ENCODE measurements at regions not wholly inside any gene's neighbourhood (a gene's known extent, or its start where the extent isn't known, plus 50 kb on each side); places are given as distances from the start of the nearest gene placed in this dataset.

DNA sequence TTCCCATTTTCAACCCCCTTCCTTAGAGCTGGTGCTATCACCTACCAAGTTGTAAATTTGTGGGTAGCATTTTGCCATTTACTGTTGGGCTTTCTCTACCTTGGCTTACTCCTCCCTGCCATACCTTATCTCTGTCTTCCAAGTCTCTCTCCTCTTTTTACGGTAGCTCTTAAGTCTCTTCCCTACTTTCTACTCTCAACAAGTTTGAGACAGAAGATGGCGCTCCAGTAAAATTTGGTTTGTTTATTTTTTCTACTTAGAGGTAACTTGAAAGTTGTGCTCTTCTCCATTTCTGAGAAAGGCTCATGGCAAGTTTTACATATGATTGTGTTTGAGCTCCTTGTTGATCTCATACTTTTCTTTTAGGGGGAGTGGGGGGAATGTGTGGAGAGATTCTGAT, 1508.1 kb downstream of the TECRL start:
- no peak for DNase-seq (ENCODE audit: low spot score)

DNA sequence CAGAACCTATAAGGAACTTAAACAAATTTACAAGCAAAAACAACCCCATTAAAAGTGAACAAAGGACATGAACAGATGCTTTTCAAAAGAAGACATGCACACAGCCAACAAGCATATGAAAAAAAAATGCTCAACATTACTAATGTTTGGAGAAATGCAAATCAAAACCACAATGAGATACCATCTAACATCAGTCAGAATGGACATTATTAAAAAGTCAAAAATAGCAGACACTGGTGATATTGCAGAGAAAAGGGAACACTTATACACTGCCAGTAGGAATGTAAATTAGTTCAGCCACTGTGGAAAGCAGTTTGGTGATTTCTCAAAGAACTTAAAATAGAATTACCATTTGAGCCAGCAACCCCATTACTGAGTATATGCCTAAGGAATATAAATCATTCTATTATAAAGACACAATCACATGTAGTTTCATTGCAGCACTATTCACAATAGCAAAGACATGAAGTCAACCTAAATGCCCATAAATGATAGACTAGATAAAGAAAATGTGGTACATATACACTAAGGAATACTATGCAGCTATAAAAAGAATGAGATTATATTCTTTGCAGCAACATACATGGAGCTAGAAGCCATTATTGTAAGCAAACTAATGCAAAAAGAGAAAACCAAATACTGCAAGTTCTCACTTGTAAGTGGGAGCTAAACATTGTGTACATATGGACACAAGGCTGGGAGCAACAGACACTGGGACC, 1509.4 kb downstream of the TECRL start:
- no peak for DNase-seq (ENCODE audit: low spot score)

DNA sequence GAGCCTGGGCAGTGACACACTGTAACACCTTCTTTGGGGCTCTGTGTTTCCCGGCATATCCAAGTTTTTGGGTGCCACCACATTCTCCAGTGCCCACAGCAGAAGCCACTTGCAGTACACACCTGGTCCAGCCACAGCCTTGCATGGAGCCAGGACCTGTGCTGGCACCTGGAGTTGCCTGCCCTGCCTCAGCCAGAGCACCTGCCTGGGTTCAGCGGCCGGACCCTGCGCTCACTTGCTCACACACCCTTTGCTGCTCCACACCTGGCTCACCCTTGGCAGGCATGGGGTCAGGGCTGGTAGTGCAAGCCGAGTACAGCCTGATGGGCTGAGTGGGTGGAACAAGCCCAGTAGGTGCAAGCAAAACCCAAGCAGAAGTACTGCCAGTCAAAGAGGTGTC, 1511.1 kb downstream of the TECRL start:
- DNase-seq (ENCODE audit: low spot score), result no peak

DNA sequence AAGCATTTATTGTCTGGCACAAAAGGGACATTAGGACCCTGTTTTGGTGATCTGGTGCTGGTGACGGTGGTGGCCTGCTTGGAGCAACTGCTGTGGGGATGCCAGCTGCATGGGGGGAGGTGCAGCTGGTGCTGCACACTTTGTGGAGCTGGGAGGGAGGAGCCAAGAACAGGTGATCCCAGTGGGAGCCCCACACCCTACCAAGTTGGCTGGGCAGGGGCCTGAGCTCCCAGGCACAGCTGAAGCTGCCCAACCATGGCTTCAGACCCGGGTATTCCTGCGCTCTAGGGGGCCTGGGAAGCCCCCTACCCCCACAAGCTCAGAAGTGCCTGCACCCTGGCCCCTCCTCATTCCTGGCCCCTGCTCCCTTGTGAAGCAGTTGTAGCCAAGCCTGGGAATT, 1512.5 kb downstream of the TECRL start:
- DNase-seq (ENCODE audit: low spot score), result no peak

DNA sequence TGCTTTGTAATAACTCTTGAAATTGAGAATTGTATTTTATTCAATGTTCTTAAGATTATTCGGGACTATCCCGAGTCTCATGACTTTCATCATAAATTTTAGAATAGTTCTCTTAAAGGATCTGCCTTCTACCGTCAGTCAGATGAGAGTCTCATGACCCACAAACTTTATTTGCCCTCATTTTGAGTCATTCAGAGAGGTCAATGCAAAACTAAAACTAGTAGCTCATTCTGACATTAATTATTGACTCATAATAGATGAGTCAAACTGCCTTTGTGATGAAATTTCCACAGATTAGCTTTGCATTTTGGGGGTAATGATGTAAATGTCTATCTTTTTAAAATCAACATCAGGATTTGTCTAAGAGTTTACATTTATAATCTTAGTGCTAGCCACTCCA, 1527.3 kb downstream of the TECRL start:
- no peak for DNase-seq (ENCODE audit: low spot score)

DNA sequence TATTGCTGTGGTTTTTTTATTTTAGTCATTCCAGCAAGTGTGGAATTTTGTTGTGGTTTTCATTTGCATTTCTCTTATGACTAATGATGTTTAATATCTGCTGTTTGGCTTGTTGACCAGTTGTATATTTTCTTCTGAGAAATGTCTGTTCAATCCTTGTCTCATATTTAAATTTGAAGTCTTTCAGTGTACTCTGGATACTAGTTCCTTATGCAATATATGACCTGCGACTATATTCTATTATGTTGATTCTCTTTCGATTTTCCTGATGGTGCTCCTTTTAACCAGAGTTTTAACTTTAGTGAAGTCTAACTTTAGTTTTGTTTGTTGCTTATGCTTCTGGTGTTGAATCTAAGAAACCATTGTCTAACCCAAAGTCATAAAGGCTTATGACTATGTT, 1528.0 kb downstream of the TECRL start:
- DNase-seq (ENCODE audit: low spot score), result no peak

DNA sequence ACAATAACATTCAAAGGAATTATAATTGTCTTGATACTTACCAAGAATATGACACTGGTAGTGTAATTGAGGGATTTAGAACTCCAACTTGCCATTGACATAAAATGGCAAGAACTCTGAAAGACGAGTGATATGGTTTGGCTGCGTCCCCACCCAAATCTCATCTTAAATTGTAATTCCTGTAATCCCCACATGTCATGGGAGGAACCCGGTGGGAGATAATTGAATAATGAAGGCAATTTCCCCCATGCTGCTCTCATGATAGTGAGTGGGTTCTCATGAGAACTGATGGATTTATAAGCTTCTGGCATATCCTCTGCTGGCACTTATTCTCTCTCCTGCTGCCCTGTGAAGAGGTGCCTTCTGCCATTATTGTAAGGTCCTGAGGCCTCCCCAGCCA, 1536.4 kb downstream of the TECRL start:
- no peak for DNase-seq (ENCODE audit: low spot score)

DNA sequence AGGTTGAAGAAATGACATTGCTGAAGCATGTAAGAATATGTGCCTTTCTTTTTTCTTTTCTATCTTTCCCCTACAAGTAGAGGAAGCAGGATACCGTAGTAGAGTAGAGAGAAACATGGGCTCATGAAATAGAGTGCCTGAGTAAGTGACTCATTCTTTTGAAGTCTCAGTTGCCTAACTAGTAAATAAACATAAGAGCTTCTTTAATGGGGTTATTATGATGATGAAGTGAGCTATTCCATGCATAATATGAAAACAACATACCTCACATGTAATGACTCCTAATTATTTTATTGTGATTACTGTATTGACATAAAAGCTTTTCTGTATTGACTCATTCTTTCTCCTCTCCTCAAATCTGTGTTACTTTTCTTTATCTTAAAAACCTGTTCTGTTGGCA, 1538.2 kb downstream of the TECRL start:
- DNase-seq (ENCODE audit: low spot score), result no peak

DNA sequence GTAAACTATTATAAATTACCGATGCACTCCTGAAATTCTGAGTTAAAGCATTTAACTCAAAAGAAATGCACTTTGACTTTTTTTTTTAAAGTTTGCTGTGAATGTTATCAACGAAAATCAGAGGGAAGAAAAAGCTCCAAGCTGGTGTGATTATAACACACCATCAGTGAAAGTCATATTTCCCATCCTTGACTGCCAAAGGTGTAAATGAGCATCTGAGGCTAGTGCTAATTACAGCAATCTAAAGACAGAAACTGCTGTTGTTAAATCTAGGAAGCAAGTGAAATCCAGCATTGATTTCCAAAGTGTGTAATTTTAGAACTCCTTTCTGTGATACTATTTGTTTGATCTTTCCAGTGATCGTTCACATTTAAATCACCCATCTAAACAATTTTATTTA, 1538.8 kb downstream of the TECRL start:
- DNase-seq (ENCODE audit: low spot score), result no peak

DNA sequence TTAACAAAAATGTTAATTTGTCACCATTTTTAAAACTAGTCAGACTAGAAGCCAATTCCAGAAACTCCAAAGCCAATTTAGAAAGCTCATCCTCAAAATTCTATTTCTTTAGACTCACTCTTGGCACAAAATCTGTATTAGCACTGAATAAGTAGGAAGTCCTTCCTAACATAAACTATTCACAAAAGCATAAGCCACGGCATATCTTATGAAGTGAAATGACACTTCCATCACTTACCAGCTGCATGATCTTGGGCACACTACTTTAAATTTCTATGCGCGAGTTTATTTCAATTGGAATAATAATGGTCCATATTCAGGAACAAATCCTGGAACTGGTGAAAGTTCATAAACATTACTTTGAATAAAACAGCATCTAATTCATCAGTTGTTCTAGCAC, 1544.0 kb downstream of the TECRL start:
- DNase-seq (ENCODE audit: low spot score), result no peak

DNA sequence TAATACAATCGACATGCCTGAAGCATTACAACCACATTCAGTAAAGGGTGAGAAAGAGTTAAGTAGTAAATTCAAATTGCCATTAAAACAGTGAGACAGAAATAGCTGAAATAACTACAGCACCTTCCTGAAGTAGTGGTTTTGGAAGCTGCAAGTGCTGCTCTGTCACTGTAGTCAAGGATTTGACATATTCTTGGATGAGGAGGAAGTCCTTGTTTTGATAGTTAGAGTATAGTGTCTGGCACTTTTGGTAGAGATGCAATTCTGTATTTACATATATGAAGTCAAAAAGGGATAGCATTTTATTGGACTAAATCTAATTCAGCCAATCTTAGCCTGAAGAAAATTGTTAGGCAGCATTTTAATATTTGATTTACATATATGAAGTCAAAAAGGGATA, 1559.6 kb downstream of the TECRL start:
- DNase-seq (ENCODE audit: low spot score), result no peak

DNA sequence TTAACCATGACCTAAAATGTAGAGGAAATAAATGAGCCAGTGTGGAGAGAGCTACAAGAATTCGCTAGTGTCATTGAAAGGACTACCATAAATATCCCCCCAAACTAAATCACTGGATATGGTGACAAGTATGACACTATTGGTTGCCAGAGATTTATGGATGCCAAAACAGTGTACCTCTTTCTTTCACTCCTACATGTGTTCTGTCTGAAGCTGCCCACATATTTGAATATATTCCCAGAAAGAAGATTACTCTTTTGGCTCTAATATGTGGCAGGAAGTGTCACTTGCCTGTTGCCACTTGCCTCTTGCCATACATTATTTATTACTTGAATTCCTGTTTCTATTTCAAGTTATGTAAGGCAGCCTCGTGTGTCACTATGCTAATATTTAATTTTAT, 1573.6 kb downstream of the TECRL start:
- DNase-seq (ENCODE audit: low spot score), result no peak

DNA sequence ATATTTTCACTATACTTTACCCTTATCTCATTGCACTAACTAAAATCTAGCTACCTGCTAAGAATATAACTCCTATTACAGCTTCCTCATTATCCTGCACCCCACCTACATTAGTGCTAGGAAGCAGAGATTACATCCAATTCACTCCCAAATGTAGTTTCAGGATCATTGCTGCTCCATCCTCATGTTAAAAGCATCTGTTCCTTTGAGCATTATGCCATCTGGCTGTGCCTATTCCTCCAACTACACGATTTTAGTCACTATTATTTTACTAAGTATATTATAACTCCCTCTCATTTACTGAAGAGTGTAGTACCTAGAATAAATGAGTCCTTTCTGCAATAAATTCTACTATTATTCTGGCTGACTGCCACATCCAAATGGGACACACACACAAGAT, 1586.9 kb downstream of the TECRL start:
- DNase-seq (ENCODE audit: low spot score), result no peak

DNA sequence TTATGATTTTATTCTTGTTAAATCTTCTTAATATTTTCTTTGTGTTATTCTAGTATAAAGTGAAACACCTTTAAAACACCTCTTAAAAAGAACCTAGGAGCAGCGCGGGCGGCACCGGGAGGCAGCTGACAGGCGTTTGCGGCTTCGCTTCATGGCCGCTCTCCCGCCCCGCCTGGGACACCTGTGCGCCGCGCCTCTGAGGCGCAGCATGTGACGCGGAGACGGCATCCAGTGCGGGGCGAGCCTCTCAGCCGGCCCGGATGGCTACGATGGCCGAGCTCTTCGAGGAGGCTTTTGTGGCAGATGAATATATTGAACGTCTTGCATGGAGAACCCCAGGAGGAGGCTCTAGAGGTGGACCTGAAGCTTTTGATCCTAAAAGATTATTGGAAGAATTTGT, 1592.7 kb downstream of the TECRL start:
- DNase-seq (ENCODE audit: low spot score), result peak; percentile 82

DNA sequence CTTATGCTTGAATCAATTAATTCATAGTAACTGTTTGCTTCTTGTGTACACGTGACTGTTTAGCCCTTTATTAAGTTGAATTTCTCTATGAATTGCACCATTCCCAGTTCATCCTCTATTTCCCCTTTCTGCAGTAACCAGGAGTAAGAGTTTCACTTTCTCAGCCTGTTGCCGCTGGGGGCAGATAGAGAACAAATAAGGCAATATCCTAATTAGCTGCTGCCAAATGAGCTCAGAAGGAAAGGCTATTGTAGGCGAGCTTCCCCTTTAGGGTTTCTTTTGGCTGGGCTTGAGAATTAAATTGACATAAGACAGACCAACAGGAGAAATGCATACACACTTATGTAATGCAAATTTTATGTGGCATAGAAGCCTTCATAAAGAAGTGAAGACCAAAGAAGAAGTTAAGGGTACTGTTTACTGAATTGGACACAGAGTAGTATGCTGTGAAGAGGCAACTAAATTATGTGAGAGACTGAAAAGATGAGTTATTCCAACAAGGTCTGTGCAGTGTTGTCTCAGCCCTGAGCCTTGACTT, 1594.7 kb downstream of the TECRL start:
- no peak for DNase-seq (ENCODE audit: low spot score)

DNA sequence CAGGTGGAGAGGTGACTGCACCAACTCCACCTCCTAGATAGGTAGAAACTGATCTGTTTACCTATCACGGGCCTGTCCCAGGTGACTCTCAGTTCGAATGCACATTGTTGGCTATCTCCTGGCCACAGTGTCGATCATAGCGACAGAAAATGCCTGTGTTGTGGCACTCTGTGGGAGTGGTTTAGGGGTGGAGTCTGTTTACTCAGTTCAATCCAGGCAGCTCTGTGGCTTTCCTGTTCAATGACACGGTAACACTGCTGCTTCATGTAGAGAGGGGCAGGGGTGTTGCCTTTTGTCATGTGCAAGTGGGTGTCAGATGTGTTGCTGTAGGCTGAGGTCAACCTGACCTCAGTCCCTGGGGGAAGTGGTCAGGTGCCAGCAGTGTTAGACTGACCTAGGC, 1602.4 kb downstream of the TECRL start:
- DNase-seq (ENCODE audit: low spot score), result no peak

DNA sequence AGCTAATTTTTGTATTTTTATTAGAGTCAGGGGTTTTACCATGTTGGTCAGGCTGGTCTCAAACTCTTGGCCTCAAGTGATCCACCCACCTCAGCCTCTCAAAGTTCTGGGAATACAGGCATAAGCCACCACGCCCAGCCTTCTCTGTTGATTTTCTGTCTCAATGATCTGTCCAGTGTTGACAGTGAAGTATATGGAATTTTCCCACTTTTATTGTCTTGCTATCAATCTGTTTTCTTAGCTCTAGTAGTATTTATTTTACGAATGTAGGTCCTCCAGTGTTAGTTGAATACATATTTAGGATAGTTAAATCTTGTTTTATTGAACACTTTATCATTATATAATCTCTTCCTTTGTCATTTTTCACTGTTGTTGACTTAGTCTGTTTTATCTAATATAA, 1603.9 kb downstream of the ADGRL3 start:
- DNase-seq (ENCODE audit: low spot score), result no peak

DNA sequence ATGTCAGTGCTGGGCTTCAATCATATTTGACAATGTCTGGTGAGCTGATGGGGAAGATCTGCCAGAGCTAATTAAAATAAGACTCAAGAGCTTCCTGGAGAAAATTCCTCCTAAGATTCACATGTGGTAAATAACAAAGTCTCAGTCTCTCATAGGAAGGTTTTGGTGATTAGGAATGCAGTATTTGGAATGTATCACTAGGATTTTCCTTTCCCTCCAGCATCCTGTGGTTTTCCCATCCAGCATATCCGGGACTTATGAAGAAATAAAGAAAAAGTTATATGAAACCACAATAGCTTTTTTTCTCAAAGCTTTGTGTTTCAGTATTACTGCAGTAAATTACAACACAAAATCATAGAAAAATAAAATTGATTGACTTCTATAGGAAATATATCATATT, 1597.1 kb downstream of the ADGRL3 start:
- no peak for DNase-seq (ENCODE audit: low spot score)

DNA sequence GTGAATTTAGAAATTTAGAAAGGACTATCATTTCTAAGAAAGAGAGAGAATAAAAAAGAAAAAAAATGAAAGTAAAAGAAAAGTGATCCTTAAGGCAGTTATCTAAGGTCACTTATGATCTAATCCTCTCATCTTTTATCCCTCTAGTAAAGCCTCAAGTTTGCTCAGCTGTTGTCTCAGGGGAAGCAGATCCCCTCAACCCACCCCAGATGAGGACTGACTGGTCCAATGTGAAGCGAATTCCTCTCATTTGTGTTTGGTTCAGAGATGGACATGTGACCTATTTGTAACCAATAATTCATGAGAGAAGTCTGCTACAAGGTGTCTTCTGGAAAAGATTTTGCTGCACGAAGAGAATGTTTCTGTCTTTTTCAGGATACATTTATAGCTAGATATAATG, 1591.3 kb downstream of the ADGRL3 start:
- DNase-seq (ENCODE audit: low spot score), result no peak

DNA sequence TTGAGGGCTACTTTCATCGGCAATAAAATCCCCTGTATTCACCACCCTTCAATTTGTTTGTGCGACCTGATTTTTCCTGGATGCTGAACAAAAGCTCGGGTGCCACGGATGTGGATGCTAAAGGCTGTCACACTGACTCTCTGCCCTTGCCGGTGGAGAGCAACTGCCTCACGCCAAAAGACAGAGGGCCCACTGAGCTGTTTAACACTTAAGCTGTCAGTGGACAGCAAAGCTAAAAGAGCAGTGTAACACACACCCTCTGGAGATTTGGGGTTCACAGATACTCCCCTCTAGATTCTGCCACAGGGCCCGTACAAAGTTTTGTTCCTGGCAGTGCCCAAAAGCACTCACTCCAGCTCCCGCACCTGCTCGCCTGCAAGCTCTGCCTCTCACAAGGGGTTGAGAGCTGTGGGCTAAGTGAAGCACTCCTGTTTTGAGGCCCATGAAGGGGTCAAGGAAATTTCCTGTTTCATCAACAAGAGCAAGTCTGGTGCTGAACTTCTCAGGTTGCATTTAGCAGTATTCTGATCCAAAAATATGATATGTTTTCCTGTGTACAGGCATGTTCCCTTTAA, 1571.9 kb downstream of the ADGRL3 start:
- no peak for DNase-seq (ENCODE audit: low spot score)

DNA sequence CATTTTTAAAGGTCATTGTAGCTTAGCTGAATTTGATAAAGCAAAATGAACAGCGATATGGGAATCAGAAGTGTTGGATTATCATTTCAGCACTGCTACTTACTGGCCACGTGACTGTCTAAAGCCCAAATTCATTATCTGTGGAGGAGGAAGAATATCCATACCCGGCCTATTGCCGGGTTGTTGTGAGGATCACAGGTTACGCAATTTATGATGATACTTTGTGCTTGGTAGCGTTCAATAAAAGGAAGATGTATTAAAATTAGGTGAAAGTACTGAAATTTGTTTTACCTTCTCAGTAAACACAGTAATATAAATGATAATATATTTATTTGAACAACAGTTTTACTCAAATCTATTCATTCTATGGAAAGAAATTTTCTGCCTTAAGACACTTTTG, 1540.2 kb downstream of the ADGRL3 start:
- no peak for DNase-seq (ENCODE audit: low spot score)

DNA sequence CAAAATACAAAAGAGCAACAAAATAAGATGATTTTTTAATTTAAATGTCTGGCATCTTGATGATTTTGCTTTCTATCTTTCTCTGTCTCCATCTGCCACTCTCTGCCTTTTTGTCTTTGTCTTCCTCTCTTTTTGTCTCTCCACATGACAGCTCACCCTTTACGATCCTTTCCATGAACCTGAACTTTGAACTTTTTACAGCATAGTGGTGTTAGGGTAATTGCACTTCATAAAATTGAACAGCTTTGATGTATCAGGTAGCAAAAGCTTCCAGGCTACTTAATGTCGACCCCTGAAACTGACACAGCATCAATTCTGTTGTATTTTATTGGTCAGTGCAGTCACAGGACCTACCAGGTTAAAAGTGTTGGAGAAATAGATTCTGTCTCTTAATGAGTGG, 1517.0 kb downstream of the ADGRL3 start:
- no peak for DNase-seq (ENCODE audit: low spot score)

DNA sequence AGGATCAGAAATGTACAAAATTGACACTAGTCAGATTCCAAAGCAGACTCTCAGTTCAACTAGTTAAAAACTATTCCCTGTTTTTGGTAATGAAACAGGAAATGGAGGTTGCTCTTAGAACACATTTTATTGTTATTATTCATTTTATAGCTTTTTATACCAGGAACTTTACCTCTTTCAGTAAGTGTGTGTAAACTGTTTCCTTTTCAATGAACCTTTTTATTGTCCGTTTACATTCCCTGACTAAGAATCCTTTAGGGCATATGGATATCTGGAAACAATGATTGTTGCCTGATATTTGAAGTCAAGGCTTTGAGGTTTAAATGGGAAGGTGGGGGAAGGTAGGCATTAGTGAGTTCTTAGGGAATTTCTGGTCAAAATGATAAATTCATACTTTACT, 1511.4 kb downstream of the ADGRL3 start:
- no peak for DNase-seq (ENCODE audit: low spot score)

All from mesenteric fat pad (tissue), 1 donor.